ENCODE measurements at regions not wholly inside any gene's neighbourhood (a gene's known extent, or its start where the extent isn't known, plus 50 kb on each side); places are given as distances from the start of the nearest gene placed in this dataset.

DNA sequence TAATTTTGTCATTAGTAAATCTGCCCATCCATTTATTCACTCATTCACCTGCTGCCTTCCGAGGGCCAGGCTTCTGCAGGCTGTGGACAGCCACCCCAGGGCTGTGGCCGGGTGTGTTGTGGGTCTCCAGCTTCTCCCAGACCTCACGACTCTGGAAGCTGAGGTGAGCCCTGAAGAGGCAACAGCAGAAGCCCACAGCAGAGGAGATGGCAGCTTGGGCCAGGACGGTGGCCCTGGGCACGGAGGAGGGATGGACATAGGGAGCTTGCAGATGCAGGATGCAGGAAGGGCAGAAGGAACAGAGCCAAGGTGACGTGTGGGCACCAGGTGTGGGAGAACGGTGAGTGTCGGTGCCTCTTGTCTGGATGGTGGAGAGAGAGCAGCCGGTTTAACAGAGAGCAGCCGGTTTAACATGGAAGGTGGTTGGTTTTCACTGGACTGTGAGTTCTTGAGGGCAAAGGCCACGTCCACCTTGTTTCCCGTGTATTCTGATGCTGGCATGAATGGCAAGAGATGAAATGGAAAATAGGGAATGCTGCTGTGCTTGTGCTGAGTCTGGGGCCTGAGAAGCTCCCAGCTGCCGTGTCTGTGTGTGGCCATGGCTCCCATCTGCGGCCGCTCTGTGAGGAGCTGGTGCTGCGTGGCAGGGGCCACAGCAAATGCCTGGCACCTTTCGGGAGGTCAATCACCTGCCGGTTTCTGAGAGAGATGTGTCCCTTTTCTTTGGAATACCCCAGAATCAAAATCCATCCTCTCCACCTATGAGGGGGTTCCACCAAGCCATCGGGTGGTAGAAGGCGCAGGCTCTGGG, 669.9 kb downstream of the BRD1 start:
- DNase-seq, result no peak

DNA sequence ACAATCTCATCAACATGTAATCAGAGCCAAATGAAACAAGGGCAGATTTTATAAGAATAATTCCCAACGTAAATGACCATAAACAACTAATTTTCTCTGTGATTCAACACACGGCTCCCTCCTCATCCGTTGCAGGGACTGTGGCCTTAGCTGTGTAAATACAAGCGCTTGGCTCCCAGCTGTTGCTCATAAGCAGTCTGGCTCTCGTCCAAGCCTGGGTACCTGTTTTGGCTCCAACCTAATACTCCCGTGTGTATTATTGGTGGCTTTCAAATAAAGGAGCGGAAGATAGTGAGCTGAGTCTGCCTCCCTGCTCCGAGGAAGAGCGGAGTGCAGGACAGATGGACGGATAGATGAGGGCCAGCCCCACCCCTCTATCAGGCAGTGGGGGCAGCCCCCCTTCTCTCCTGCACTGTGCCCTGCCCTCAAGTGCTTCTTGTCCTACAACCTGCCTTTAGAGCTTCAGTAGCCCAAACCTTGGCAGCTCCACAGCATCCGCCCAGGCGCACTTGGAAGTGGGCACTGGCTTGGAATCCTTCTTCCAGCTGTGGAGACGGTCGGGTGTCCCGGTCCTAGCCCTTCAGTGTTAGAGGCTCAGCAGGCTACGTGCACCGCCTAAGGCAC, 670.9 kb downstream of the BRD1 start:
- DNase-seq, result no peak

DNA sequence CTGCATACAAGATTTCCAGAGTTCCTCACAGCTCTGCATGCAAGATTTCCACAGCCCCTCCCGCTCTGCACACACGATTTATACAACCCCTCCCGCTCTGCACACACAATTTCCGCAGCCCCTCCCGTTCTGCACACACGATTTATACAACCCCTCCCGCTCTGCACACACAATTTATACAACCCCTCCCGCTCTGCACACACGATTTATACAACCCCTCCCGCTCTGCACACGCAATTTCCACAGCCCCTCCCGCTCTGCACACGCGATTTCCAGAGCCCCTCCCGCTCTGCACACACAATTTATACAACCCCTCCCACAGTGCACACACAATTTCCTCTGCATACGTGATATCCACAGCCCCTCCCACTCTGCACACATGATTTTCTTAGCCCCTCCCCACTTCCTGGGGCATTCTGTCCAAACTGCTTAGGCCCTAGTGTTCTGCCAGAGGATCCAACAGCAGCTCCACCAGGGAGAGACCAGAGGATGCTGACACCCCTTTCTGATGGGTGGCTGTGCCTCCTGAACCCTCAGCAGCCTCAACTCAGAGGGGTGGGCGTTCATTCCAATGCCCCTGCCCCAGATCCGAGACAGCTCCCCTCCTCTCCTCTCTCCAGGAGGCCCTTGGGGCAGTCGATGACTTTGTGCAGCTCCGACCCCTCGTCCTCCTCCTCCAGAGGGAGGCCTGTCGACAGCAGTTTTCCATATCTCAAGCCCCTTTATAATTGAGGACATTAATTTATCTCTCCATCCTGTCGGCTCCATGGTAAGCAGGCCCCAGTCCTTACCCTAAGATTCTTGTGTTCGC, 671.7 kb downstream of the BRD1 start:
- DNase-seq, result no peak

DNA sequence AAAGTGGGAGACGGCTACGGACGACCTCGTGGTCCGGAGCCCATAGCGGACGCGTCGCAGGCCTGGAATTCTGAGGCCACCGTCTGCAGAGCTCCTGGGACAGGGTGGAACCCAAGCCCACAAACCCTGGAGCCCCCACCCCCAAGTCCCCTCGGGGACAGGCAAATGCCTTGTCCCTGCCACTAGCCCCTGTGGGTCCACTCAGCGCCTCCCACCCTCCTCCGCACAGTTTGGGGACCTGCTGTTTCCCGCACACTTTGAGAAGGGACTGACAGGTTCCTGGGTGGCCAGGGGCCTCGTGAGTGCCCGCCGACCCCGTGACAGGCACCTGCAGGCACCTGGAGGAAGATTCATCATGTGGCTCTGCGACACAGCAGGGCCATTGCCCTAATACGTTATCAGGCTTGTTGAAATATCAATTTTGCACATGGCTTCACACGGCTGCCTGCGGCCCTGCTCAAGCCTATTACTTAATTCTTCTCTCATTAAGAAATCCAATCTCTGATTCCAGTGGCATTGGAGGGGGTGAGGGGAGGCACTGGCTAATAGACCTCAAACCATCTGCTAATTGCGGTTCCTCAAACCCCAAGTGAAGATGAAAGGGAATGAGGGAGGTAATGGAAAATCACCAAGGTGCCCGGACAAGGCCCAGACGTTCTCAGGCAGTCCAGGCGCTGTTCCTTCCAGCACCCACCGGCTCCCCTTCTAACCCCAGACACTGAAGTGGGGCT, 672.5 kb downstream of the BRD1 start:
- DNase-seq, result no peak

DNA sequence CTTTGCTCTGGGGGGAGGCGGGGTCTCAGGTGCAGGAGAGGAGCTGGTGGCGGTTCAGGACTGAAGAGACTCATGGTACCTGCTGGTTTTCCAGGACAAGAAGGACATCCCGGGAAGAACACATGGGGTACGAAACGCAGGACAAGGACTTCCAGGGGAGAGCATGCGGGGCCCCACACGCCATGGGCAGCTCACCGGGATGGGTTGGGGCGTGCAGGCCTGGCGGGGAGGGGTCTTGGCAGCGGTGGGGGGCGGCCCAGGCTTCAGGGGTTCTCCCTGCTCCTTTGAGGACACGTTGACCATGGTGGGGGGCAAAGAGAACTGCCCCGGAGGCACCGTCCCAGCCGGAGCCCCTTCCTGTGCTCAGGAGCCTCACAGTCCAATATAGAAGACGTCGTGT, 673.2 kb downstream of the BRD1 start:
- no peak for DNase-seq

DNA sequence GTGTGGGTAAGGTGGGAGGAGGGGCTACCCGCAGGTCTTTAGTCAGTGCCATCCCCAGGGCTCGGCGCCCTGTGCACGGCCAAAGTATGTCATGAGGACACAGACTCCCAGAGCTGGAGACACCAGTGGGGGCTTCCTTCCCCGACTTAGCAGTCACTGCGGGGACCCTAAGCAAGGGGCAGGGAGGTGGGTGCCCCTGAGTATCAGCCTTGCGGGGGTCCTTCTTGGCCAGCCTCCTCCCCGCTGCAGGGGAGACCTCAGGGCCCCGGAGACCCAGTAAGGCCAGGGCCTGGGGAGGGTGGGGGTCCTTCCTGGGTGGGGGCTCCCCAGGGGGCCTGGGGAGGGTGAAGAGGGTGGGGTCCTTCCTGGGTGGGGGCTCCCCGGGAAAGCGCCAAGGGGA, 673.8 kb downstream of the BRD1 start:
- no peak for DNase-seq

DNA sequence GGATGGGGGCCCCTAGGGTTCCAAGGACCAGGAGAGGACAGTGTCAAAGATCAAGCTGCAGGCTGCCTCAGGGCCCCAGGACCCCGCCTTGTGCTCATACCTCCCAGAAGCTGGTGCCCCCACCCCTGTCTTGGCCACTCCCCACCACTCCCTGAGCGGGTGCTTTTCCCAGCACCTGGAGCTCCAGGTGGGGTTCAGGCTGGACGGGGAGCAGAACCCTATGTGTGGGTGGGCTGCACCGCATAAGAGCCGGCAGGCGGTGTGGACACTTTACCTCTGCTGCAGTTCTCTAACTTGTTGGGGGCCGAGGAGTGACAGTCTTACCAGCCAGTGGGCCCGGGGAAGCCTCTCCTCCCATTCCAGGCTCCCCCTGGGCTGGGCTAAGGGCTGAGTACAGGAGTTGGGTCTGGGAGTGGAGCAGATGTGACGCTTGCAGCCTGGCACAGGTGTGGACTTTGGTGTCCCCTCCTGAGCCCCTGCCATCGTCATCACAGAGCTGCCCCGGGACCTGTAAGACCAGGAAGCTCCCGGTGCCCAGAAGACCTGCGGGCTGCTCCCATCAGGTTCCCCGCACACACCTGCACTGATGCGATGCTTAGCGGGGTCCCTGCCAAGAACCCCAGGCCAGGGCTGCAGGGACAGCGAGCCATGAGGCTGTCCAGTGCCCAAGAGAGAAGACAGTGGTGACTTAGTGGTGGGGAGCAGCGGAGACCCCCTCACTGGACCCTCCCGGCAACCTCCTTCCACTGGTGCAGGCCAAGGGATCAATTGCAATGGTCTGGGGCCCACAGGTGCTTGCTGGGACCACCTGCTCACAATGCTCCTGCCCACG, 674.5 kb downstream of the BRD1 start:
- DNase-seq, result no peak

DNA sequence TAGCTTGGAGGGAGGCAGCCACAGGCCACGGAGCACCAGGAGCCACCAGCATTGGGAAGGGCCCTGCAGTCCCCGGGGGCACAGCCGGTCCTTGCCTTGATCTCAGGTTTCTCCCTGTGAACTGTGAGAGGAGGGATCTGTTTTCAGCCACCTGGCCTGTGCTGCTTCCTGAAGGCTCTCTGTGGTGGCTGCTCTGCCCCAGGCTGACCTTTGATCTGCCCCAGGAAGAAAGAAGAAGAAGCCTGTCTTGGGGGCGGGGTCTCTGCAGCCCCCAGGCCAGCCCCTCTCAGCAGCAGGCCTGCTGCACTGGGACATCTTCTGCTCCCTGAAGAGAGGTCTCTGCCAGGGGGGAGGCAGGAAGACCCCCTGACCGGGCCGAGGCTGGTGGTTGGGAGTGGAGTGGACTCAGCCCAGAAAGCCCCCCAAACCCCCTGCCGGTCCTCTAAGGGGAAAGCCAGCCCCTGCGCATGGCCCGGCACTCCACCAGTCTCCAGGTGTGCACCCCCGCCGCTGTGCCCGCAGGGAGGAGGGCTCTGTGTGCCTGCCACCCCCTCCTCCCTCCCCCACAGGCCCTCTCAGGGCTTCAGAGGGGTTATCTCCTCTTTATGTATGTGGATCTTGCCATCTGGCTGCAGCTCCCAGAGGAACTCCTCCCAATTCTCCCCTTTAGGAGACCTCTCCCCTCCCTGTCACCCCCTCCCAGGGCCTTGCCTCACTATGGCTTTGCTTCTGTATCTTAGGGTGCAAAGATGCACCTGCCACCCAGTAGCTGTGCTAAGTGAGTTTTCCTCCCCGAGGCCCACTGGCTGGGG, 675.3 kb downstream of the BRD1 start:
- DNase-seq, result no peak

DNA sequence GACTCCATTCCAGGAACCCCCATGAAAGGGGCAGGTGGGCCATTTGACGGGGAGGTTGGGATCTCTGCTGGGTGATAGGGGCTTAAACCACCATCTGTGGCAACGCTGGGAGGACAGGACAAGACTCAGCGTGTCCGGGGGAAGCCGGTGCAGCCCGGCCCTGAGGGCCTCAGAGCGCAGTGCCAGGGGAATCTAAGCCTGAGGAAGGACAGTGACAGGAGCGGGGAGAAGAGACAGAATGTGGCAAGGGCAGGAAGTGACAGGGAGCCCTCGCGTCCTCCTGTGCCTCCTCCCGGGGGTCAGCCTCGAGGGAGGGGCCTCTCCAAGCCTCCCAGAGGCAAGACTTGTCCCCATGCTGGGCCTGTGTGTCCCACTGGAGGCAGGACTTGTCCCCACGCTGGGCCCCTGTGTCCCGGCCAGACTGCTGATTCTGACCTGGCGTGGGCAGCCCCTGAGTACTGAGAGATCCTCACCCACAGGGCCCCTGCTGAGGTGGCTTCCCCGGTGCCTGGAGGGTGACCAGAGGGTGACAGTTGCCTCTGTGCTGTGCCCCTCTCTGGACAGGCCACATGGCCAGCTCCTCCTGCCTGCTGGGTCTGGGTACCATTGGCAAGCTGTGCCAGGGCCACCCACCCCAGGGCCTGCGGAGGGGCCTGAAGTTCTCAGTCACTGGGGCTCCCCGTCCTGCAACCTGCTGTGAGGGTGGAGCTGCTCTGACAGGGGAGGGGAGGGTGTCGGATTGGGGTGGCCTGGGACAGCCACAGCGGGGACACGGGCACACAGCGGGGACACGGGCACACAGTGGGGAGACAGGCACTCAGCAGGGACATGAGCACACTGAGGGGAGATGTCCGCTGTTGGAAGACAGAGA, 676.2 kb downstream of the BRD1 start:
- no peak for DNase-seq

DNA sequence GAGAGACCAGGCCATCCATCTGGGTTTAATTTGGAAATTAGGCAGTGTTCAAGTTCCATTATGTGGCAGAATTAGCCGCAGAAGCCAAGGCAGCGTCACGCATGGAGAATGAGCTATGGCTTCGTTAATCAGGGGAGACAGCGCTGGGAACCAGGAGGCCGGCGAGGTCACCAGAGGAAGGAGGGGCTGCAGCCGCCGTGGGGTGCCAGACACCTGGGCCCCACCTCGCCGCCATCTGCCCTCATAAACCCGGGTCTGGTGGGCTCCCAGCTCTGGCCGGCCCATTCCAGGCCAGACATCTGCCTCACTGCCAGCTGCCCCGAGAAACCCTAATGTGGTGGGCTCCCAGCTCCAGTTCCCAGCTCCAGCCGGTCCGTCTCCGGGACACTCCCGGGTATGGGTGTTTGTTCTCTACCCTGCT, 676.9 kb downstream of the BRD1 start:
- no peak for DNase-seq

DNA sequence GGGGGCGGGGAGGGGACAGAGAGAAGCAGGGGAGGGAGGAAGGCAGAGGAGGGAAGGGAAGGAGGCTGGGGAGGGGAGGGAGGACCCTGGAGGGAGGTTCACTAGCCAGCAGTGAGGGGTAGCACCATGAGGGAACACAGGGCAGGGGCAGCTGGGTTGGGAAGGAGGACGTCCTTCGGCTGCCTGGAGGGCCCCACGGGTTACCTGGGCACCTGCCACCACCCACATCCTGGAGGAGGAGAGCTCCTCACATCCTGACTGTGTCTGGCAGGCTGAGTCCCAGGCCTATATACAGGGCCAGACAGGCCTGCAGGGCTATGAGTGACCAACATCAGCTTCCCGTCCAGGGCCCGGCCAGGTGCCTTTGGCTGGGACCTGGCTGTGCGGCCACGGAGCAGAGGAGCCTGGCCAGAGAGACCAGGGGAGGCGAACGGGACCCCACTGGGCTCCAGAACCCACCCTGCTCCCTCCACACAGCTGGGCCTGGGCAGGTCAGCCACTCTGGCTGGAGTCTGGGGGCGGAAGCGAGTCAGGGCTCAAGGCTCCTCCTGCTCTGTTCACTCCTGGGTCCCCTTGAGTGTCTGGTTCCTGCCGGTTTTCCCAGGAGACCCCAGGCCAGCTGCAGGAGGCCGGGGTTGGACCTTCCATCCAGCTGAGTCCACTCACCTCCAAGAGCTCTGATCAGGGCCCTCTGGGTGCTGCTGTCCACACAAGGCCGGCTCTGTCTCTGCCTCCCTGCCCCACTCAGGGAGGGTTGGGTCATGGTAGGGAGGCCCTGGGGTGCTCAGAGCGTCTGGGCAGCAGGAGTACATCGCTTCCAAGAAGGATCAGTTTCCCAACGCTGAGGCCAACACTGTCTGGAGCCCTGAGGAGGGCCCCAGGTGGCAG, 677.7 kb downstream of the BRD1 start:
- no peak for DNase-seq

DNA sequence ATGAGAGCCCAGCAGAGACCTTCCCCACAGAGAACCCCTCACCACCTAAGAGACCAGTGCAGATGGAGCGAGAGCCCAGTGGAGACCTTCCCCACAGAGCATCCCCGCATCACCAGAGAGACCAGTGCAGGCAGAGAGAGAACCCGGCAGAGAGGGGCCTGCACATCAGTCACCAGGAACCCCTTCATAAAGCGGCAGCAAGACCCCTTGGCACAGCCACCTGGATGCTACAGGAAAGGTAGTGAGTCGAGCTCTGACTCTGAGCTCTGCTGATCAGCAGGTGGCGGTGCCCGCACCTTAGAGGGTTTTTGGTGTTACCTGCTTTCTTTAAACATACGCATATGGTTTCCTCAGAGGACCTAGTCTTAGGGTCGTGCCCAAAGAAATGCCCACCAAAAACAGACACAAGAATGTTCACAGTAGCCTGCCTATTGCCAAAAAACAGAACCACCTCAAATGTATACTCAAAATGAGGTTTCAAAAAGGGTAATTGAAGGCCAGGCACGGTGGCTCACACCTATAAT, 678.7 kb downstream of the BRD1 start:
- no peak for DNase-seq

DNA sequence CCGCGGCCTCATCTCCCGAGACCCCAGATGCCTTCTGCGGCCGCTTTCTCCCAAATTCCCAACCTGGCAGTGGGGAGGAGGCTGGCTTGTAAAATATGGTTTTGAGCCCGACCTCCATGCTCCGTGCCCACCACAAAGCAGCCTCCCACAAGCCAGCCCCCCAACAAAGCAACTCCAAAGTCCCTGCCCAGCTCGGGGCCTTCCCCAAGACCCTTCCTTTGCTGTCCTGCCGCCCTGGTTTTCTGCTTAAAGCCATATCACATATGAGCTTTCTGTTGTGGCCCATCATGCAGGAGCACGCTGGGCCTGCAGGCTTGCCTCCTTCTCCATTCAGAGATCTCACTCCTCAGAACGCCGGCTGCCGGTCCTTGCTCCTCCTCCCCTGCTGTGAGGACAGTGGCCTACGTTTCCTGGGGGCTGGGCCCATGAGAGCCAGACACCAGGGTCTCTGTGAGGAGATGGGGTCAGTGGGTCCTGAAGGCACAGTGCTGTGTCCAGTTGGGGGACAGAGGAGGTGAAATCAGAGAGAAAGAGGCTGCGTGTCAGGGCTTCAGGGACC, 680.0 kb downstream of the BRD1 start:
- DNase-seq, result no peak

DNA sequence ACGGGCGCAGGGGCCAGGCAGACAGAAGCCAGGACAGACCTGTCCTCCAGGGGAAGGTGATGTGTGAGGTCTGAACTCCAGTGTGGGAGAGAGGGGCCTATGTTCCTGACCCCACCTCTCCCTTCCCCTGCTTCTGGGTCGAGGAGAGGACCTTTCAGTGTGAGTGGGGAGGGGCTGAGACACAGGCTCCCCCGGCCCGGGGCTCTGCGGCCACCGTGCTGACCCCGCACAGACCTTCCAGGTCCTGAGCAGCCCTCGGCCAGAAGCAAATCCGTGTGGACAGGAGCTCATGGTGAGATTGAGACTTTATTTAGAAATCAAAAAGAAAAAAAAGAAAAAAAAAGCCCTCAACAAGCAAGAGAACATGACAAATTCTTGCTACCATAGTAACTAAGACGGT, 680.5 kb downstream of the BRD1 start:
- DNase-seq, result no peak

DNA sequence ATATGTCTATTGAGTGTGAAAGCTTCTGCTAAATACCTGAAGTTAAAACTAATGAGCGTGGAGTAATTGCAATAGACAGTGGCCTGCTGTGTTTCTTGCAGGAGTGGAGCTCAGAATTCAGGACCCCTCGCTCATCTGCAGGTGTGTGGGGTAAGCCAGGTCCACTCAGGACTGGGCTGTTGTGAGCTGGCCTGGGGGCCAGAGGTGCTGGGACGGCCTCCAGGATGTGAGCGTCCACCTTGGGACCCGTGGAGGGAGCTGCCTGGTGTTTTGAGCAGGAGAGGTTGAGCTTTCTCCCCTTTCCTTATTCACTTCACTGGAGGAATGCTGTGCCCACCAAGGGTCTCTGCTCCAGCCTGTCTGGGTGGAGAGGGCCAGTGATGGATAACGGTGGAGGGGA, 681.2 kb downstream of the BRD1 start:
- DNase-seq, result no peak

DNA sequence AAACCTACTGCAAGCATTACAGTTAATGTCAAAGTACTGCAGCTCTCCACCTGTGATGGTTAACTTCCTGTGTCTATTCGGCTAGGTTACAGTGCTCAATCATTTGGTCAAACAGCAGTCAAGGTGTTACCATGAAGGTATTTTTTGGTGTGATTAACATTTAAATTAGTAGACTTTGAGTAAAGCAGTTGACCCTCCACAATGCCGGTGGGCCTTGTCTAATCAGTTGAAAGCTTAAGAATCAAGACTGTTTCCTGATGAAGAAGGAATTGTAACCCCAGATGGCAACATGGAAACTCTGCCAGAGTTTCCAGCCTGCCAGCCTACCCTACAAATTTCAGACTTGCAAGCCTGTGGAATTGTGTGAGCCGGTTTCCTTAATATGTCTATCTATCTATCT, 683.9 kb downstream of the BRD1 start:
- DNase-seq, result no peak

DNA sequence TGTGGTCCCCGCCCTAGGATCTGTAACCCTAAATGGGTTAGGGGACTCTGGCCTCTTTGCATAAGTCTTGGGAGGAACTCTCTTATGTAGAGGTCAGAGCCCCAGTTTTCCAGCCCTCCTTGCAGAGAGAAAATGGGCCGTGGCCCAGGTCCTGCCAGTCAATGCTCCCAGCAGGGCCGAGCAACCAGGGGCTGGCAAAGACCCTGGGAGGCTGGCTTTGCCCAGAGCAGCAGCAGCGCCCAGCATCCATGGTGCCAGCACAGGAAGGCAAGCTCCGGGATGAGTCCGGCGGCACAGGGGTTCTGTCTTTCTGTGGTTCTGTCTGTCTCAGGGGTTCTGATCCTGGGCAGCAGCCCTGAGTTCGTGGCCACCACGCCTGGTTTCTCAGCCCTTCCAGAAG, 684.8 kb downstream of the BRD1 start:
- no peak for DNase-seq

DNA sequence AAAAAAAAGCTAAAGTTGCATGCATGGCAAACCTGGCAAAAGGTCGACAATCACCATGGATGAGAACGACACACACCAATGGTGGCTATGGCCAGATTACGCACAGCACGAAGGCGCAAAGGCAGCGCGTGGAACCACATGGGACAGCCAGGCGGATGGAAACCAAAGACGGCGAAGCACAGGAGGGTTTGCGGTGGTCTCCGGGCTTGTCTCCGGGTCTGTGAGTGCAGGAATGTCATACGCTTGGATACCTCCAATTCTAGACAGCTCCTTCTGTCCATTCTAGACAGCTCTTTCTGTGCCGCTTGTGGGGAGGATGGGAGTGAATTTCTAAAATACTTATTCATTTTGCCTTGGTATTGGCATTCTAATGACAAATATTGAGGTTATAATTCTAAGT, 685.4 kb downstream of the BRD1 start:
- DNase-seq, result no peak

DNA sequence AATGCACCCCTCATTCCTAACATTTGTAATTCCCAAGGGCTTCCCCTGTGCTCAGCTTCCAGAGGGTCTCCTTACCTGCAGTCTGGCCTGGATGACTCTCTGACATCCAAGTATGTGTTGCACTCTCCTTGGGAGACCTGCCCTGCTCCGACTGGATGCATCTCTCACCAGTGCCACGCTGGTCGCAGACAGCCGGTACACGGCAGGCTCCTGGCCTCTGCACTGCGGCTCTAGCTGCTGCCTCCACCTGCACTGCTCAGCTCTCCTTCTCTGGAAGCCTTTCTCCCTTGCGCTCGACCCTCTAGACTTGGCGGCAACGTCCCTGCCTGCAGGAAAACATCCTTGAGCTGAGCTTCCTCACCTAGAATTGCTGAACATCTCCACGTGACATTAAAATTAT, 685.9 kb downstream of the BRD1 start:
- DNase-seq, result no peak
